GM12878 (cell line): ENCODE measurements at regions not wholly inside any gene's neighbourhood (a gene's known extent, or its start where the extent isn't known, plus 50 kb on each side); places are given as distances from the start of the nearest gene placed in this dataset.

ENCODE experiments used
- CTCF ChIP-seq, 3 experiments: IDR thresholded peaks in 2 of 3; conservative IDR thresholded peaks in 1 of 3; 2 replicates each; pipeline ENCODE4 v1.5.1; 2011; ENCODE audit warnings: low read depth in 3 of 3, low read length in 3 of 3, mild to moderate bottlenecking in 3 of 3, control low read depth in 2 of 3, moderate library complexity in 2 of 3, inconsistent platforms in 1 of 3, mixed read lengths in 1 of 3; ENCODE audit not compliant: control insufficient read depth in 2 of 3, insufficient read depth in 1 of 3; ENCODE audit errors: extremely low read depth in 1 of 3
- SP1 ChIP-seq: IDR thresholded peaks from one replicate; pipeline ENCODE4 v1.6.1; 2011; ENCODE audit warnings: low read depth, low read length

- no peak for TF ChIP-seq SP1
- no peak for TF ChIP-seq CTCF (IDR thresholded peaks at IDR 0.05 in 2 of 3, conservative IDR thresholded peaks at IDR 0.05 in 1 of 3; ENCODE audit: control insufficient read depth in 2 of 3, extremely low read depth in 1 of 3, insufficient read depth in 1 of 3, low read depth in 3 of 3, low read length in 3 of 3)
Measured at GRCh38 chr6:84977363-84977705, 212.9 kb upstream of the TBX18 start.
